H1 (cell line): ENCODE measurements at regions not wholly inside any gene's neighbourhood (a gene's known extent, or its start where the extent isn't known, plus 50 kb on each side); places are given as distances from the start of the nearest gene placed in this dataset.

Experiments
- ATF3 ChIP-seq: IDR thresholded peaks from 2 replicates; pipeline ENCODE4 v1.6.1; 2011; ENCODE audit warnings: low read depth, mild to moderate bottlenecking, low read length; ENCODE audit not compliant: insufficient read depth
- BRCA1 ChIP-seq: IDR thresholded peaks from 2 replicates; pipeline ENCODE4 v1.6.1; 2012; ENCODE audit warnings: low read depth, low read length, improper control_type of control experiment
- CHD7 ChIP-seq: fragments of 300-600 bp; sonication (generic); IDR thresholded peaks from 2 replicates; pipeline ENCODE4 v1.7.1; 2012; ENCODE audit warnings: low read length, moderate library complexity, mild to moderate bottlenecking, inconsistent platforms; ENCODE audit not compliant: insufficient replicate concordance
- POLR2A ChIP-seq, 2 experiments: IDR thresholded peaks; 1 replicate in 1 of 2; 2 replicates in 1 of 2; pipeline ENCODE4 v1.6.1; 2011; ENCODE audit warnings: low read depth in 2 of 2, low read length in 2 of 2, mild to moderate bottlenecking in 2 of 2; ENCODE audit errors: control extremely low read depth in 1 of 2
- TAF7 ChIP-seq: optimal IDR thresholded peaks from 2 replicates; pipeline ENCODE3; 2011; ENCODE audit warnings: low read depth, mild to moderate bottlenecking, inconsistent platforms, low read length, moderate library complexity, borderline replicate concordance

DNA sequence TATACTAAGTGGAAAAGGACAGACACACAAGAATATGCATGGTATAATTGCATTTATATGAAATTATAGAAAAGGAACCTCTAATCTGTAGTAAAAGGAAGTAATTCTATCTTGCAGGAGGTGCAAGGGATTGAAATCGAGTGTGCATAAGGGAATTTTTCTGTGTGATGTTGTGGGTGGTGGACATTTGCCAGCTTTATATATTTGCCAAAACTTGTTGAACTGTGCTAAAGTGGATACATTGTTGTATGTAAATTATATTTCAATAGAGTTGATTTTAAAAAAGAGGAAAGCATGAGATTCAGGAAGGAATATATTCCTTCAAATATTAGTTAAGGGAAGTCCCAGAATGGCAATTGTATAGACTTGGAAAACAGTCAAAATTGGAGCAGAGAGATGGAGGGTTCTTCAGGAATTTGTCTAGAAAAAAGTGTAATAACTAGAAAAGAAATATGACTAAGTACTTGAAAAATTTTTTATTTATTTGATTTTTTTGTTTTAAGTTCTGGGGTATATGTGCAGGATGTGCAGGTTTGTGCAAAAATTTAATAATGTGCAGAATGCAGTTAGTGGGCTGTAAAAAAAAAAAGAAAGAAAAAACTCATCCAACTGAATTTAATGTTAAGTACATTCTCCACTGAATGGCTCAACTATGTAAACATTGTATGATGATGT lies 96.1 kb downstream of the ARL4A start (continued):
- no peak for TF ChIP-seq CHD7
- TF ChIP-seq ATF3 = no peak
- no peak for TF ChIP-seq POLR2A (IDR thresholded peaks at IDR 0.05; ENCODE audit: control extremely low read depth in 1 of 2, low read depth in 2 of 2, low read length in 2 of 2)
- no peak for TF ChIP-seq TAF7
- no peak for TF ChIP-seq BRCA1
